Esophagus squamous epithelium (tissue), 4 donors: ENCODE measurements at regions not wholly inside any gene's neighbourhood (a gene's known extent, or its start where the extent isn't known, plus 50 kb on each side); places are given as distances from the start of the nearest gene placed in this dataset.

ENCODE experiments used
- CTCF ChIP-seq, 6 experiments: fragments of 450-650 bp in 4 of 6; fragments of 200-600 bp in 2 of 6; sonication (generic) in 2 of 6; IDR thresholded peaks; one replicate each; pipeline ENCODE4 v1.5.1; 2016 to 2019; ENCODE audit warnings: antibody characterized with exemption in 6 of 6, mild to moderate bottlenecking in 4 of 6, moderate library complexity in 4 of 6
- POLR2A ChIP-seq, 4 donors: fragments of 450-650 bp; IDR thresholded peaks; one replicate each; pipeline ENCODE4 v1.6.1; 2017; ENCODE audit warnings: antibody characterized with exemption in 4 of 4, mild to moderate bottlenecking in 4 of 4, moderate library complexity in 3 of 4

GRCh38 chr21:16239659-16240265 is 510.0 kb downstream of the USP25 start:
- TF ChIP-seq POLR2A (IDR thresholded peaks at IDR 0.05) = no peak
- no peak for TF ChIP-seq CTCF (IDR thresholded peaks at IDR 0.05)
